Neutrophil (primary cell): ENCODE measurements at regions not wholly inside any gene's neighbourhood (a gene's known extent, or its start where the extent isn't known, plus 50 kb on each side); places are given as distances from the start of the nearest gene placed in this dataset.

Experiments
- H3K27ac ChIP-seq: fragments of 200-600 bp; sonication (generic); 2 replicates; pipeline ENCODE4 v1.5.1; 2016; ENCODE audit warnings: mild to moderate bottlenecking, moderate library complexity
- H3K27me3 ChIP-seq: fragments of 200-600 bp; sonication (generic); 2 replicates; pipeline ENCODE4 v1.6.0; 2016; ENCODE audit warnings: mild to moderate bottlenecking
- H3K36me3 ChIP-seq: fragments of 200-600 bp; sonication (generic); 2 replicates; pipeline ENCODE4 v1.5.1; 2017
- H3K4me1 ChIP-seq, 2 experiments: fragments of 200-600 bp in 1 of 2; sonication (generic) in 1 of 2; 1 replicate in 1 of 2; 2 replicates in 1 of 2; pipeline versions ENCODE4 v1.5.1 to v1.6.1; 2013 to 2016; ENCODE audit warnings: low read depth in 1 of 2, low read length in 1 of 2, mild to moderate bottlenecking in 1 of 2, moderate library complexity in 1 of 2; ENCODE audit not compliant: control insufficient read depth in 1 of 2, insufficient read depth in 1 of 2
- H3K4me3 ChIP-seq, 2 experiments: fragments of 200-600 bp in 1 of 2; sonication (generic) in 1 of 2; 1 replicate in 1 of 2; 2 replicates in 1 of 2; pipeline ENCODE4 v1.5.1; 2013 to 2016; ENCODE audit warnings: low read depth in 1 of 2, low read length in 1 of 2, mild to moderate bottlenecking in 1 of 2, moderate library complexity in 1 of 2
- H3K9me3 ChIP-seq: fragments of 200-600 bp; sonication (generic); 2 replicates; pipeline ENCODE4 v1.5.1; 2016
- TF ChIP-seq, protein P1 (sequence below): fragments of 200-600 bp; sonication (generic); IDR thresholded peaks from 2 replicates; pipeline ENCODE4 v1.5.1; 2016; ENCODE audit warnings: antibody characterized with exemption

DNA sequence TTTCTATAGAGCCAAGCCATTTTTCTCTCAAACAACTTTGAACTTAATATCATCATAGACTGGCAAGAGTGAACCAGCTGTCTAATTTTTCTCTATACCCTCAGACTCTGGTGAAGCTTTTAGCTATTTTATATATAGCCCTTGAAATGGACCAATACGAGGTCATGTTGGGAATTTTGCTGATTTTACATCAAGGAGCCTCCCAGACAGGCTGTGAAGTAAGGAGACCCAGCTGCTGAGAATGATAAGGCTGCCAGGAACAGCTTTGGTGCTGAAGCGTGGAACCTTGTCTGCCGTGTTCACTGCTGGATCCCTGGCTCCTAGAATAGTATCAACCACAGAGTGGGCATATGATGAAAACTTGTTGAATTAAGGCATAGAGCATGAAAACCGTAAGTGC is 326.2 kb upstream of the NAV3 start:
- Histone ChIP-seq H3K27me3 (no peaks in the 10 kb centered on the region), H3K4me3 (no peak overlapping the region), H3K4me1 (no peaks in the 10 kb centered on the region), H3K9me3 (no peaks in the 10 kb centered on the region), H3K36me3 (no peaks in the 10 kb centered on the region), H3K27ac (no peak overlapping the region)
- TF ChIP-seq, protein P1, sequence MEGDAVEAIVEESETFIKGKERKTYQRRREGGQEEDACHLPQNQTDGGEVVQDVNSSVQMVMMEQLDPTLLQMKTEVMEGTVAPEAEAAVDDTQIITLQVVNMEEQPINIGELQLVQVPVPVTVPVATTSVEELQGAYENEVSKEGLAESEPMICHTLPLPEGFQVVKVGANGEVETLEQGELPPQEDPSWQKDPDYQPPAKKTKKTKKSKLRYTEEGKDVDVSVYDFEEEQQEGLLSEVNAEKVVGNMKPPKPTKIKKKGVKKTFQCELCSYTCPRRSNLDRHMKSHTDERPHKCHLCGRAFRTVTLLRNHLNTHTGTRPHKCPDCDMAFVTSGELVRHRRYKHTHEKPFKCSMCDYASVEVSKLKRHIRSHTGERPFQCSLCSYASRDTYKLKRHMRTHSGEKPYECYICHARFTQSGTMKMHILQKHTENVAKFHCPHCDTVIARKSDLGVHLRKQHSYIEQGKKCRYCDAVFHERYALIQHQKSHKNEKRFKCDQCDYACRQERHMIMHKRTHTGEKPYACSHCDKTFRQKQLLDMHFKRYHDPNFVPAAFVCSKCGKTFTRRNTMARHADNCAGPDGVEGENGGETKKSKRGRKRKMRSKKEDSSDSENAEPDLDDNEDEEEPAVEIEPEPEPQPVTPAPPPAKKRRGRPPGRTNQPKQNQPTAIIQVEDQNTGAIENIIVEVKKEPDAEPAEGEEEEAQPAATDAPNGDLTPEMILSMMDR: no peak

DNA sequence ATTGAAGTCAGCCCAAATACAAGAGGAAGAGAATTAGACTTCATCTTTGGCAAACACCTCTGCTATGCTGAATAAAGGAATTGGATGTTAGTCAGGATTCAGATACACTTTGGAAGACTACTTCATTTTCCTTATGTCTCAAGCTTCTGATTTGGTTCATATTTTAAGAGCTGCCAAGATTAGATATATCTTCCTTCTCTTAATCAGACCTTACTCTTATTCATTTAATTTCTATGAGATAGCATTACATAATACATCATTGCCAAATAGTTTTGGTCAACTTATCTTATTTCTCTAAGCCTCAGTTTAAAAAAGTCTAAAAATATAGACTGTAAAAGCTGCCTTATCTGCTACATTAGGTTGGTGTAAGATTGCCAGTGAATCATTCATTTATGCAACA is 330.6 kb upstream of the NAV3 start:
- Histone ChIP-seq H3K36me3 (no peaks in the 10 kb centered on the region), H3K4me1 (no peaks in the 10 kb centered on the region), H3K4me3 (no peak overlapping the region), H3K27ac (no peak overlapping the region), H3K27me3 (no peaks in the 10 kb centered on the region), H3K9me3 (no peaks in the 10 kb centered on the region)
- TF ChIP-seq, protein P1: no peak

DNA sequence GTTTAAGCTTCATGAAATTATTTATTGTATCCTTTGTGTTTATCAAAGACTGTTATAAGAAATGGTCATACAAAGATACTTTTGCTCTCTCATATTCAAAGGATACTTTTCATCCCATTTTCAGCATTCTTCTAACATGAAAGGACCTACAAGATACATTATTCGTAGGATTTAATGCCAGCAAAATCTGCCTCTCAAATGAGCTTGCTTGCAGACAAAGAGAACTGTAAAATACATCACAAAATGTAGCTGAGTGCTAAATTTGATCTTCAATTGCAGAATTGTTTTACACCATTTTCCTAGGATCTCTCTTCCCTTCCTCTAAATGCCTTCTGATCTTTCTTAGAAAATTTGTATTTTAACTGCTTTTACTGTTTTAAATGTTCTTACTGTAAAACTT is 333.0 kb upstream of the NAV3 start:
- no peak overlapping the region for H3K4me3 ChIP-seq

DNA sequence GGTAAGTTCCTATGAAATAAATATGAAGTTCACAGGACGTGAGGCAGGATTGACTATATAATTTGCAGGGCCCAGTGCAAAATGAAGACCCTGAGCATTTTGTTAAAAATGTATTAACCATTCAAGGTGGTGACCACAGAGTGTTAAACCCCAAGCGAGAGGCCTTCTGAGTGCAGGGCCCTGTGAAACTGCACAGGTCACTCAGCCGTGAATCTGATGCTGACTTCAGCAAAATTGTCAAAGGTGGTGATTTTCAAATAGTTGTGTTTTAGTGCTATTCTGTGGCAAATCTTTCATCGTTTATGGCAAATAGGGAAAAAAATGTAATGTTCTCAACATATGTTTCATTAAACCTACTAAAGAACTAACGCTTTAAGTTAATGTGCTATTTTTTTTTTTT is 334.0 kb upstream of the NAV3 start:
- Histone ChIP-seq H3K27me3 (no peaks in the 10 kb centered on the region), H3K4me3 (no peak overlapping the region), H3K27ac (no peak overlapping the region), H3K4me1 (no peaks in the 10 kb centered on the region), H3K36me3 (no peaks in the 10 kb centered on the region), H3K9me3 (no peaks in the 10 kb centered on the region)
- TF ChIP-seq, protein P1: no peak

More for the DNA sequence above, 333.0 kb upstream of the NAV3 start:
- Histone ChIP-seq H3K27me3 (no peaks in the 10 kb centered on the region), H3K4me1 (no peaks in the 10 kb centered on the region), H3K9me3 (no peaks in the 10 kb centered on the region), H3K36me3 (no peaks in the 10 kb centered on the region), H3K27ac (no peak overlapping the region)
- TF ChIP-seq, protein P1: no peak

DNA sequence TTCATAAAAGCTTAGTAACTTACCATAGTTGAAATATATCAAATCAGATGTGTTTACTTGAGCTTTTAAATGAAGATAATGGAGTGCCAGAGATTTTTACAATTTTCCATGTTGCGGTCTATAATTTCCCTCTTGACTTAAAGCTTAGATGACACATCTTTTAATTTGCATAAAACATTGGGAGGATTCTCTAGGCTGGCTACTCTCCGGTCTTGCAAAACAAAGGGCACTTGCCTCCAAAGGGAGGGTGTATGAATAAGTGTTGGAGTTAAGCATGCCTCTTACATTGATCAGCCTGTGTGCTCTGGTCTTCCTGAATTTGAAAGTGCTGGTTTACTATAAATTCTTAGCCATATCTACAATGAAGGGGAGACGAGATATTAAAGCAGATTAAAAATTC is 336.4 kb upstream of the NAV3 start:
- Histone ChIP-seq H3K4me1 (no peaks in the 10 kb centered on the region), H3K36me3 (no peaks in the 10 kb centered on the region), H3K27ac (no peak overlapping the region), H3K9me3 (no peaks in the 10 kb centered on the region), H3K4me3 (no peak overlapping the region), H3K27me3 (no peaks in the 10 kb centered on the region)
- TF ChIP-seq, protein P1: no peak
